SH-SY5Y (cell line): ENCODE measurements at regions not wholly inside any gene's neighbourhood (a gene's known extent, or its start where the extent isn't known, plus 50 kb on each side); places are given as distances from the start of the nearest gene placed in this dataset.

Experiments
- GATA2 ChIP-seq: IDR thresholded peaks from 2 replicates; pipeline ENCODE4 v1.6.1; 2011; ENCODE audit warnings: mild to moderate bottlenecking, low read depth, low read length
- GATA3 ChIP-seq: IDR thresholded peaks from 2 replicates; pipeline ENCODE4 v1.6.1; 2011; ENCODE audit warnings: low read depth, mild to moderate bottlenecking, low read length, moderate library complexity

GRCh38 chr10:29859521-29860130, 199.8 kb downstream of the JCAD start:
- TF ChIP-seq GATA2: no peak
- TF ChIP-seq GATA3: no peak
